GM18499 (cell line): ENCODE measurements at regions not wholly inside any gene's neighbourhood (a gene's known extent, or its start where the extent isn't known, plus 50 kb on each side); places are given as distances from the start of the nearest gene placed in this dataset.
"Not testable (repeated sequence)": the region's sequence is repeated elsewhere in the genome, so short reads cannot be mapped to it uniquely, and the experiment has no call there.

Source experiments
- ATAC-seq: cut with Tn5 transposase; IDR thresholded peaks from one replicate; pipeline ENCODE4 v1.9.1; 2021; ENCODE audit warnings: moderate number of reproducible peaks; ENCODE audit not compliant: insufficient read depth, unreplicated experiment

DNA sequence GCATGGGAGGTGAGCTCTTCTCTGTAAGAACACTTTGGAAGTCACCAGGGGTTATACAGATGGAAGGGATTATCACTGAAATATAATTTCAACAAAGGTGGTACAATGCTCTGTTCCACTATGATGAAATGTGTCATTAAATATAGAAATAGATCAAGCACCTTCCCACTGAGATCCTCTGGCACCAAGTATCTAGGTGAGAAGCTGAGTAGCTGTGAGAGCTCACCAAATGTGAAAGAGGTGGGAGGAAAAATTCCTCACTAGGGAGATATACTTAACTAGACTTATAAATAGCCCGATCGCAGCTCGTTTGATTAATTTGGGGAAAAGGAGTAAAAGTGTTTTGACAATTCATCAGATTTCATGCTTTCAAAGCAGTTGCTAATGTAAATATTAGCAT, 247.6 kb downstream of the SMAD2 start:
- ATAC-seq: no peak

DNA sequence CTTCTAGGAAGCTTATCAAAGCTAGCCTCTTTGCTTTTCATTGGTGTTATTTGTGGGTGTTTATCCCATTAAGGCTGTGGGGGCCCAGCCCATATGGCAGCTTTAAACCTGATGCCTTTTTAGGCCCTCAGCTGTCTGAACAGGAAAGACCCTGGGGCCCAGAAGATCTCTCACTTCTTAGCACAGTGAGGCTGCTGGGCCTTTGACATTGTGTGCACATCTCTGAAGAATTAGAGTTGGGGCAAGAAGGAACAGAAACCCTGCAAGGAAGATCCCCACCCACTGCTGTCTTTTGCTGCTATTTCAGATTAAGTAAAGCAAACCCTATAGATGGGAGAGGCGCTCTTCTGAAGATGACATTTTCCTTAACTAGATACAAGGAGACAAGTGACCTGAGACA, 250.0 kb downstream of the SMAD2 start:
- peak; percentile 66 for ATAC-seq

DNA sequence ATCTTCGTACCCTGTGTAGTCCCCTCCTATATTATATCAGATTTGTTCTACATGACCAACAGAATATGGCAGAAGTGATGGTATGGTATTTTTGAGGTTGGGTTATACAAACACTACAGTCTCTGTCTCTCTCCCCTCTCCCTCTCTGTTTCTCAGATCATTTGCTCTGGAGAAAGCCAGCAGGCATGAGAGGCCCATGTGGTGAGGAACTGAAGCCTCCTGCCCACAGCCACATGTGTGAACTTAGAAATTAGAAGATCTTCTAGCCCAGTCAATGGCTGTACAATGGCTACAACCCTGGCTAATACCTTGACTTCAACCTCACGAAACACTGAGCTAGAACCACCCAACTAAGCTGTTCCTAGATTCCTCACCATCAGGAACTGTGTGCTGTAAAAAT, 250.6 kb downstream of the SMAD2 start:
- no peak for ATAC-seq

DNA sequence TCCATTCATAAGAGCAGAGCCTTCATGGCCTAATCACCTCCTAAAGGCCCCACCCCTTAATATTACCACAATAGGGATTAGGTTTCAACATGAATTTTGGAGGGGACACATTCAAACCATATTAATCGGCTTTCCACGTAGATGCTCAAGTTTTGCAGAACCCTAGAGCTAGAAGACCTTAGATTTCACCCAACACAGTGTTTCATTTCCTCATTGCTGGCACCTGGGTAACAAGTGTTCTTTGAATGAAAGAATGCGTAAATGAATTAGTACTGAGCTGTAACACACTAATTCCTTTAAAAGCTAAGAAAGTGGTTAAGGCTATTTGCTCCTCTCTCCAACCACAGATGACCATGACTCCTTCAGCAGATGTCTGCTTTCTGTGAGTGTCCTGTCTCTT, 252.5 kb downstream of the SMAD2 start:
- ATAC-seq: peak; percentile 47

DNA sequence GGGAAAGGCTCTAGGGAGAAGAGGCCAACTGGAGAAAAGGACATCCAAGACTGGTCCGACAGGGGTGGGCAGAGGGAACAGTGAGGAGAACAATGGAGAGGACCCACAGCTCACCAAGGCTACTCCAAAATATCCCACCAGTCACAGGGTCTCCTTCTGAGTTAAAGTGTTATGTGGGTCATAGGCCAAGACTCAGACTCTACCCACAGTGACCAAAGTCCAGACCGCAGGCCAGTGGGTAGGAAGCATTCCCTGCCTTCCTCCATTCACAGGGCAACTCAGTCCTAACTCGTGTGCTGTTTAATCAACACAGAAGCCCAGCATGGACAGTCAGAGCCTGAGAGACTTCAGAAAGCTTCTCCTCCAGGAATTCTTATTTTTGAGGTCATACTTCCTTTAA, 260.6 kb downstream of the SMAD2 start:
- ATAC-seq: no peak

DNA sequence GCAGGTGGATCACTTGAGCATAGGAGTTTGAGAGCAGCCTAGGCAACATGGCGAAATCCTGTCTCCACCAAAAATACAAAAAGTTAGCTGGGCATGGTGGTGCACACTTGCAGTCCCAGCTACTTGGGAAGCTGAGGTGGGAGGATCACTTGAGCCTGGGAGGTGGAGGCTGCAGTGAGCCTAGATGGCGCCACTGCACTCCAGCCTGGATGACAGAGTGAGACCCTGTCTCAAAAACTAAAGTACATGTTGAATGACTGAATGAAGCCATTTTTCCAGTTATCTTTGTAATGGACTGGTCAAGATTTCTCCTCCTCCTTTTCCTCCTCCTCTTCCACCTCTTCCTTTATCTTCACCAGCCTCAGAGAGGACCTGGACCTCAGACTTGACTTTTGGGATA, 272.0 kb downstream of the SMAD2 start:
- ATAC-seq: no peak

DNA sequence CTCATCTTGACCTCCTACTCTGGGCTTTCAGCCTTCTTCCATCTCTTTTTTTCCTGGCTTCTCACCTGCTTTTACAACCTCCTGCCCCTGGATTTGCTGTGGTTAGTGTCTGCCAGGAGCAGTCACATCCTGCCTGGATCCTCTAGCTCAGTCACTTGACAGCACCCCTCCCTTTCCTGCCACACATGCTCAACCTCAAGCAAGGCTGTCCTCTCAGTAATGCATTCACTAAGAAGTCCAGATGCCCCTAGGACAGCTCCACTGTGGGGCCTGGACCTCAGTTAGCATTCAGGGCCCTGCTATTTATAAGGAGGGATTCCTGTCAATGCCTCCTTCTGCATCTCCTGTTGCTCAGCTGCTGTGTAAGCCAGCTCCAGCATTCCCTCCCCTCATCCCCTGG, 275.5 kb downstream of the SMAD2 start:
- ATAC-seq: no peak

DNA sequence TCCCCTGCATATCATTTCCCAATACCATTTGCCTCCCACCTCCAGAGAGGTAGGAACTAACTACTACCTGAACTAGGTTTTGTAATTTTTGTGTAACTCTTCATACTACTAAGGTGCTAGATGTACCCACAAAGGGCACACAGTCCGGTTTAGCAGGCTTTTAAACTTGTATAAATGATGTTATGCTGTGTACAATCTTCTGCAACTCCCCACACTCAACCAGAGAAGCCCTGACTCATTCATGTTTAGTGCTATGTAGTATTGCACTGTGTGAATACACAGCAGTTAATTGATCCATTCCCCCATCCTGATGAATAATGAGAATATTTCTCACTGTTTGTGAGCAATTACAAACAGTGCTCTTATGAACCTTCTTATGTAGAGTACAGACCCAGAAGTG, 285.6 kb downstream of the SMAD2 start:
- no peak for ATAC-seq

DNA sequence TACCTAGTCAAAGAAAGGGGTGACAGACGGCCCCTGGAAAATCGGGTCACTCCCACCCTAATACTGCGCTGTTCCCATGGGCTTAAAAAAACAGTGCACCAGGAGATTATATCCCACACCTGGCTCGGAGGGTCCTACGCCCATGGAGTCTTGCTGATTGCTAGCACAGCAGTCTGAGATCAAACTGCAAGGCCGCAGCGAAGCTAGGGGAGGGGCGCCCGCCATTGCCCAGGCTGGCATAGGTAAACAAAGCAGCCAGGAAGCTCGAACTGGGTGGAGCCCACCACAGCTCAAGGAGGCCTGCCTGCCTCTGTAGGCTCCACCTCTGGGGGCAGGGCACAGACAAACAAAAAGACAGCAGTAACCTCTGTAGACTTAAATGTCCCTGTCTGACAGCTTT, 292.9 kb downstream of the SMAD2 start:
- not testable (repeated sequence) for ATAC-seq

DNA sequence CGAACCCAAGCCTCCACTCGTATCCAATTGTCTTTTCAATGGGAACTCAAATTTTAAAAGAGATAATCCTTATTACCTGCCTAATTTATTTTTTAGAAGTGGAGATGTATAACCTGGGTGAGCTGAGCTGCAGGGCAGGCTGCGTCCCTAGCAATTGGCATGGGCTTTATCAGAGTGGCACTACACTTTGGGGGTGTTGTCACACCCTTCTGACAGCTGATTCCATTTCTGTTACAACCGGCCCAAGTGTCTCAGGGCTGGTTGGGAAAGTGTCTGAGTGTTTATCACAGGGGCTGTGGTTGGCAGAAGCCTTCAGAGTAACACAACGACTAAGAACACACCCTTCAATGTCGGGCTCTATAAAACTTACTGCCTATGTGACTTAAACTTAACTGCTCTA, 295.0 kb downstream of the SMAD2 start:
- no peak for ATAC-seq

DNA sequence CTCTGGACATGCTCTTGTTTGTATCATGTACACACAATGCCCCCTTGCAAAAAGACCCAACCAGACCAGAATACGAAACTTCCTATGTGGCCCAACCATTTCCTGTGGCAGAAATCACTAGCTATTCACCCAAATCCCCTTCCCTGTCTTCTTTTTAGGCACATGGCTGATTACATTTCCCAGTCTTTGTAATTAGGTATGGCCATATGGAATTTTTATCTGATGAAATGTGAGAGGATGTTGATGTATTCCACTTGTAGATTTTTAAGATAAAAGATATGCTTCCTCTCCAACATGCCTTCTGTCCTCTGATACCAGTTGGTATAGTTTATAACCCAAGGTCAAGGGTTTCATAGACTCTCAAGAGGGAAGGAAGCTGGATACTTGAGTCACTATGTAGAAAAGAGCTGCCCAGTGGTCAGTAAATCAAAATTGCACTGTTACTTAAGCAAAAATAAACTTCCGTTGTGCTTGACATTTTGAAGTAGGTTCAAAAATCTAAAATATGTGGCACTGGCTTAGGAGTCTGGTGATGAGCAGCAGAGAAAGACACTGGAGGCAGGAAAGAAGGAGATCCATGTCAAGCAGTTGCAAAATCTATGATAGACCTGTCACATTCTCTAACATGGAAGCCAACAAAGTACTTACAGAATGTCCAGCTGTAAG, 297.4 kb downstream of the SMAD2 start:
- ATAC-seq: no peak

DNA sequence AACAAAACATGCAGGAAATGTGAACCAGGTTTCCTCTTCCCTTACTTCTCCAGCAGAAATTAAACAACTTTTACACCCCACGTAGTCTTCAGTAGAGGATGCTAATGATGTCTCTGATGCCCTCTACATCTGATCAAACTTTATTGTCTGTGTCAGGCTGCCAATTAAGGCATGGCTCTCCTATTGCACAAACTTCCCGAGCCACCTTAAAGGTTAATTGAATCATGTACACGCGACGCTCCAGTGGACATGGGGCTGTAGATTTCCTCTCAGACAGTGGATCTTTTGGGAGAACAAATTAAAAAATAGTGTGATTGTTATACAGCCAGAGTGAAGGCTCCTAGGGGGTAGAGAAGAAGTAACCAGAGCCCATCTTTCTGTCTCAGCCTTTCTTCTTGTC, 301.6 kb downstream of the SMAD2 start:
- ATAC-seq: no peak

DNA sequence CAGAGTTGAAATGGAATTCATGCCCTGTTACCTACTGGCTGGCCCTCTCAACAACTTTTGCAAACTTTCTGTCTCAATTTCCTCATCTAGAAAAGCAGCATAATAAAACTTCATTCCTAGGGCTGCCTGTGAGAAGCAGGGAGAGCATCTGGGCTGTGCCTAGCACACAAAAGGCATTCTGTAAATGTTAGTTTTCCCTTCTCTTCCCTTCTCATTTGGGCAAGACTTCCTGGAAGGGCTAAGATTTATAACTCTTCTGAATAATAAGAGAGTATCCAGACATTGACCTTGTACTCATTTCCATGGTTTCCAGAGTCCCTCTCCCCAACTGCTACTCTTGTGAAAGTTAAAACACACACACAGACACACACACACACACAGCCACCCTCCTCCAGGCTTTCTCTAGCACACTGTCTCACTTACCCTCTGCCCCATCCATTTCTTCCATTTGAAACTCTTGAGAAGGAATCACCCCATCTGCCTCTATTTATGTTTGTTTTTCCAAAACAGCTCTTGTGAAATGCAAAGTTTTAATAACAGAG, 302.1 kb downstream of the SMAD2 start:
- ATAC-seq: no peak

DNA sequence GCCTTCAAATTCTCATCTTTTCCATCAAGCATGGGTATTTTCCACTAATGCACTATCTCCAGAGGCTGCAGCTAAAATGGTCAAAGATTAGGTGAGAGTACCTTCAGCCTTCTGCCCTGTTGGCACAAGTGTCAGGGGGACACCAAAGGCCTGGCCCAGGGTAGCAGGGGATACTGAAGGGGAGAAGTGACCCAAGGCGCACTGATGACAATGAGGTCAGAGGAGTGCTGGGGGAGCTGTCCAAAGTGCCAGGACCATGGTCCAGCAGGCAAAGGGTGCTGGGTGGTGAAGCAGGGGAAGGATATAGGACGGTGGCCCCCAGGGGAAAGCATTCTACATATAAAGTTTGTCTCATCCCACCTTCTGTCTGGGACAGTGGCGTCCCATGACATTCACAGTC, 303.4 kb downstream of the SMAD2 start:
- no peak for ATAC-seq

DNA sequence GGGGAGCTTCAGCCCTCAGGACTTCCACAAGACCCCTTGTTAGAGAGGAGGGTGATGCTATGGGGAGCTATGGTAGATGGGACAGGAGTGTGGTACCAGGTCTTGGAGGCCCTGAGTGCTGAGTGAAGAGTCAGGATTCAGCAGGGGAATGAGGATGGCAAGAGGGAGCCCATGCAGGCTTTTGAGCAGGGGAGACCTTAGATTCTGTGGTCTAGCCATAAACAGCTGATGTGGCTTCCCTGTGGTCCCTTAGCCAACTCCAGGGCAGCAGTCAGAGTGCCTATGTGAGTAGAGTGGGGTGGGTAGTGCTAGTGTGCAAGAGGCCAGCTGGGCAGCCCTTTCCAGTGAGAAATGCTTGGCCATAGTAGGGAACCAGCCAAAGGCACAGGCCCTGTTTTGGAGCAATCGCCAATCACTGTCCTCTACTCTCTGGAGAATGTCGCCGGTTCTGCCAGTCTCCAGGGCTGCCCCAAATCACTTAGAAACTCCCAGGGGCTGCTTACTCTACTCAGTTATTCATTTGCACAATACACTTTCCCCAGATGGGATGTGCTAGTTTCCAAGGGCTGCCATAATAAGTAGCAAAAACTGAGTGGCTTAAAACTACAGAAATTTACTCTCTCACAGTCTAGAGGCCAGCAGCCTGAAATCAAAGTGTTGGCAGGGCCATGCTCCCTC, 310.5 kb downstream of the SMAD2 start:
- no peak for ATAC-seq

DNA sequence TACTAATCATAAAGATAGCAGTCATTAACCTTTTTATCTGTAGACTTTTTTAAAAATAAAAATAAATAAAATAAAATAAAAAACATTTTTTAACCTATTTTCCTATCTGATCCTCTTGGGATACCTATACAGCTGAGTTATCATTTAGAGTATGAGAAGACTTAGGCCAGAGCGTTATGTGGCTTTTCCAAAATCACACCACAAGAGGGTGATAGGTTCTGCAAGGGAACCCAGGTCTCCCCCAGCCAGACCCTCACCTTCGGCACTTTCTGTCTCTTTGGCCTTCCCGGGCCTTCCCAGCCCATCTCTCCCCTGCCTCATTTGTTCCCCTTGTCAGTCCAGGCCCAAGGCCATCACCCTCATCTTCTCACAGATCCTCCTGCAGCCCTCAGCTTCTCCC, 311.7 kb downstream of the SMAD2 start:
- ATAC-seq: no peak

DNA sequence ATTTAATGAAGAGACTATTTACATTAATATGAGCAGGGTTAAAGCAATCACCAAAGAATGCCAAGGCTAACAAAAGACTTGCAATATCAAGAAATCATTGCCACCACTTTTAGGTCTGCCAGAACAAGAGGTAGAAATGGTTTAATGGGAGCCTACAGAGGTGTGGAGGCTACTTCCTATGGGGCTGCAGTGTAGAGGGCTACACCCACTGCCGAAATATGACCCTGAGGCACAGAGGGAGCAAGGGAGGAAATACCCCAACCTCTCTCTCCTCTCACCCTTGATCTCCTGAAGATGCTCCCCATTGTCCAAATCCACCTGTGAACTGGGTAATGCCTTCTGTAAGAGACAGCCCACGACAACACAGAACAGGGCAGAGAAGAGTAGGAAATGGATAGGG, 315.4 kb downstream of the SMAD2 start:
- ATAC-seq: no peak

DNA sequence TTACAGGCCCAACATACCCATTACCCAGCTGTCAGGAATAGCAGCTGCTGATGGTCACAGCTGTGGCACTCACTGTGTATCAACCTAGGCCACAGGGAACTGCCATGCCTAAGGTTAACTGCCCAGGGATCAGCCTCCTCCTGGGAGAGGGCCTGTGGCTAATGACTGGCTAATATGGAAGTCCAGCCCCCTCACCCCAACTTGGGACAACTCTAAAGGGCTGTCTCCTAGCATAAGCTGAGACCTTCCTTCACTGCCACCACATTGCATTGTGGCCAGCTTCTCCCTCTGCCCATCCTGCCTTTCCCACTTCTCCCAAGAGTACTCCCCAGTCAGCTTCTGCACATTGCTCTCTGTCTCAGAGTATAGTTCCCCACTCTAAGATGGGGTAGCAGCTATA, 316.5 kb downstream of the SMAD2 start:
- ATAC-seq: no peak

DNA sequence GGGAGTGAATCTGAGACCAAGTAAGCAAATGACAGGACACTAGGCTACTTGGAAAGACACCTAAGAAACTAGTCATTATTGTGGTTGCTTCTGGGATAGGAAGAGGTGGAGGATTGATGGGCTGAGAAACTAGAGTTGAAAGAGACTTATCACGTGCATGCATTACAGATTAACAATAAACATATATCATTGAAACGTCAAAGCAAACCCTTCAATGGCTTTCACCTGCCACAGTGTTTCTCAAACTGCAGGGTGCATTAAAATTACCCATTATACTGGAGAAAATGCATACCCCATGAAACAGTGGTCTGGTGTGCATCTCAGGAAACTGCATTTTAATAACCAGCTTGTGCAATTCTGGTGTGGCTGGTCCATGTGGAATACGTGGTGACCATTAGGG, 318.8 kb downstream of the SMAD2 start:
- no peak for ATAC-seq

DNA sequence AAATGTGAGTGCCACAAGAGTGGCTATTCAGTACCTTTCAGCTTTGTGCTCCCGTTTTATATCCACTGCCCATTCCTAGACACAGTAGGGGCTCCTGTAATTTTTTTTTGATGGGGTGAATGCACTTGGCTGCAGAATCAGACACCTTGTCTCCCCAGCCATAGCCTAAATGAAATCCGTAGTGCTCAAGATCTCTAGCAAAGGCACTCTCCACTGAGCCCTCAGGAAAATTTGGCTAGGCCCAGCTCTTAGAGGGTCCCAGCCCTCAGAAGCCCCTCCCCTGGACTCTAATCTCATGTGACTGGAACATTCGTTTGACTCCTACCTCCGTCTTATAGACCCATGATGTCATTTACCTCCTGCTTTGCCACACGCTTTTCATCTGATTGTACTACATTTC, 323.9 kb downstream of the SMAD2 start:
- ATAC-seq: no peak

DNA sequence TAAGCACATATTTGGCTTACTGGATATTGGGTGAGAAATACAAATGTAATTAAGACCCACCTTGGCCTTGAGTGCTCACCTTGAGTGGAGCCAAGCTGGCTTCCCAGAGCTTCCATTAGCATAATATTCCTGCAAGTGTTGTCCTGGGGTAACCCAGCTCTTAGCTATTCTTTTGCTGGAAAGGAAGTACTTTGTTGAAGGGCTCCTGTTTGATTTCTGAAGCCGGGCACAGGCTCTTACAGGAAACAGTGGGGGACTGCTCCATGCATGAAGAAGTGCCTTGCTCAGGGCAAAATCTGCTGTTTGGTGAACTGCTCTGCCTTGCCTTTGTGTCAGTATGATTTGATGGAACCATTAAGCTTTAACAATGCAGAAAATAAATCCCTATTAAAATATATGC, 325.4 kb downstream of the SMAD2 start:
- ATAC-seq: no peak

DNA sequence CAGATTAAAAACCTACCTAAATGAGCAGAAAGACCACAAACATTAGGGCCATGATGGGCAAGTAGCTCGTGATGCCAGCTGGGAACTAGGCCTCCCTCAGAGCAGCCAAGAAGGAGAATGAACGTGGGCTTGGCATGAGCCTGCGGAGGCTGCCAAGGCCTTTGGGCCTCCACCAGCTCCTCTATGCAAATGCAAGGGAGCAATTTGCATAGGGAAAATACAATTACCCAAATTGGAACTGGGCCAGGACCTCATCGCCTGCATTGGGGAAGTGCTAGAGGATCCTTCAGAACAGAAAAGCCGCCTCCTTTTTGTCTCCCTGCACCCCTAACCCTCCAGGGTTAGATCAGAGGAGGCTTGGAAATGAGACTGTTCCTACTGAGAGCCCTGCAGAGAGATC, 326.4 kb downstream of the SMAD2 start:
- no peak for ATAC-seq
